HK-2 (cell line): ENCODE measurements at regions not wholly inside any gene's neighbourhood (a gene's known extent, or its start where the extent isn't known, plus 50 kb on each side); places are given as distances from the start of the nearest gene placed in this dataset.

Experiments
- DNase-seq: peaks from one replicate; pipeline ENCODE4 v3.0.0-alpha.2; 2018; ENCODE audit not compliant: unreplicated experiment

DNA sequence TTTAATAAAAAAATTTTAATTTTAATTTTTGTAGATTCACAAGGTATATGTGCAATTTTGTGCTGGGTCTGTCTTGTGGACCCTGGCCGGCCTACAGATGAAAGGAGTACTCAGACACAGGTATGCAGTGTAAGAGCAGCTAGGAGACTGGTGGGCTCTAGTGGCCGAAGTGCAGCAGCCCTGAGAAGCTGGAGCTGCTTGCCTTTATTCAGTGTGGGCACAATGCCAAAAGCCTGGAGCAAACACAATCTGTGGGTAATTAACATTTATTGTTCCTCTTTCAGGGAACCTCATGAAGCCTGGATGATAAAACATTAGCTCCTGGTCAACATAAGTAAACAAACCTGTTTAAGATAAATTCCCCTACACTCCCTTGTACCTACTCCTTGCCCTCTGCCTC lies 135.7 kb upstream of the SEL1L start:
- DNase-seq: no peak

GRCh38 chr14:81673930-81674329 lies 140.3 kb upstream of the SEL1L start:
- DNase-seq: no peak

GRCh38 chr14:81676395-81676794 lies 142.7 kb upstream of the SEL1L start:
- DNase-seq: no peak

GRCh38 chr14:81676879-81677278 lies 143.2 kb upstream of the SEL1L start:
- no peak for DNase-seq

- DNase-seq: no peak
Measured at GRCh38 chr14:81677736-81678135, 144.1 kb upstream of the SEL1L start.

GRCh38 chr14:81679226-81679625 lies 145.6 kb upstream of the SEL1L start:
- DNase-seq: no peak

- no peak for DNase-seq
Measured at GRCh38 chr14:81681541-81681940, 147.9 kb upstream of the SEL1L start.

GRCh38 chr14:81682134-81682533 lies 148.5 kb upstream of the SEL1L start:
- DNase-seq: no peak

- DNase-seq: no peak
Measured at GRCh38 chr14:81682701-81683100, 149.0 kb upstream of the SEL1L start.

DNA sequence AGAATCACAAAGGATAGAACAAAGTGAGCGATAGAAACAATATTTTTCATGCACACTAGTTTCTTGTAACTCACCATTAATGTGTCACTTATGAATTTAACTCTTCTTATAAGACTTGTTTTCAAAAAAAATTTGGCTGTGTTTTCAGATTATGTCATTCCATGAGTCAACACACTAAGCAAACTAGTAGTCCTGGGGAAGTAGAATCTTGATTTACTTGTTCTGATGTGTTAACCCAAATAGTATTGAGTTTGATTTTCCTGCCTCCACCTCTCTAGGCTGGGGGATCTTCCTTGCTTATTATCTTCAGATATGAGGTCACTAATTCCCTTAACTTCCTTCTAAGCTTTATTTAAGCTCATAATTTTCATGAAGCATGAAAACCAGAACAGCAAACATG lies 151.0 kb upstream of the SEL1L start:
- no peak for DNase-seq

DNA sequence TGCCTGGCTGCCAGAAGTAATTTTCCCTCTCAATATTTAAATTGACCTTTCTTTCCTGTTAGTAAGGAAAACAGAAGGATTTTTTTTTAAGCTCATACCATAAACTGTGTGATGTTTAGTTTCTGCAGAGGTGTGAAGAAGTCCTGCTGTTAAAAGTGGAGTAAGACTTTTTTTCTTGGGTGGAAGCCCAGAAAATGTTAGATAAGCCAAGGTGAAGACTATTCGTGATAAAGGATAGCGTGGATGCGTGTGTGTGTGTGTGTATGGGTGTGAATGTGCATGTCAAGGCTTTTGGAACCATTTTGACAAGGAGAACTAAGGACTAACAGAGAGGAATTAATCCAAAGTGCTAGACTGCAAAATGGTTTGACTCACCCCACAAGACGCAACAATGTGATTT lies 152.9 kb upstream of the SEL1L start:
- no peak for DNase-seq

GRCh38 chr14:81691931-81692330 lies 158.3 kb upstream of the SEL1L start:
- no peak for DNase-seq

DNA sequence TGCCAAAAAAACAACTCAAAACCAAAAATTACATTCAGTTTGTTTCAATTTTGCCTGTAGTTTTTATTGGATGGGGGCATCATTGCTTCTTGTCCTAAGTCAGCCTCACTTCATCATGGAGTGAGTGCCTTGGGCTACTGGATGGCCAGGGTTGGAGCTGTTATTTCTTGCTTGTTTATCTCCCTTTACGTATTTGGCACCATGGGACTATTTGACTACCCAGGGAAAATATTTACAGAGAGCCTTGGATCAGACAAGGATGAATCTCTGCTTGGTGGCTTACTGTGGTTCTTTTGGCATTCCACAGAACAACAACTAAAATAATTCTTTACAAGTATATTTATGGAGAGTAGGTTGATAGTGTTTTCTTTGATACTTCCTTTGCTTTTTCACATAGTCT lies 160.8 kb upstream of the SEL1L start:
- no peak for DNase-seq

DNA sequence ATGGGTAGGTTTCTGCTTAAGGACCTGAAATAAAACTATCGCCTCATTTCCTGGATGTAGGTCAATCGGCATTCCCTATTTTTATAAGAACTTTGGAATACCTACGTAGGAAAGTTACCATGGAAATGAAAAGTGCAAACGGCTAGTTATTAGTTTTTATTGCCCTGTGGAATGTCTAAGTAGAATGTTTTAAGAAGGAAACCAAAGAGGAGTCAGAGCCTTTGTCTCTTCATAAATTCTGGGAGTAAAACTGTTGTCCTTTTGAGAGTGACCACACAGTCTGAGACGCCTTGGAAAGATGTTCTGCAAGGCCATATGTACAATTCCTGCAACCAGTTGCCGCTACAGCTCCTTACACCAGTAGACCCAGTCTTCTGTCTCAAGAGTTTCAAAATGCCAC lies 176.0 kb upstream of the SEL1L start:
- no peak for DNase-seq

DNA sequence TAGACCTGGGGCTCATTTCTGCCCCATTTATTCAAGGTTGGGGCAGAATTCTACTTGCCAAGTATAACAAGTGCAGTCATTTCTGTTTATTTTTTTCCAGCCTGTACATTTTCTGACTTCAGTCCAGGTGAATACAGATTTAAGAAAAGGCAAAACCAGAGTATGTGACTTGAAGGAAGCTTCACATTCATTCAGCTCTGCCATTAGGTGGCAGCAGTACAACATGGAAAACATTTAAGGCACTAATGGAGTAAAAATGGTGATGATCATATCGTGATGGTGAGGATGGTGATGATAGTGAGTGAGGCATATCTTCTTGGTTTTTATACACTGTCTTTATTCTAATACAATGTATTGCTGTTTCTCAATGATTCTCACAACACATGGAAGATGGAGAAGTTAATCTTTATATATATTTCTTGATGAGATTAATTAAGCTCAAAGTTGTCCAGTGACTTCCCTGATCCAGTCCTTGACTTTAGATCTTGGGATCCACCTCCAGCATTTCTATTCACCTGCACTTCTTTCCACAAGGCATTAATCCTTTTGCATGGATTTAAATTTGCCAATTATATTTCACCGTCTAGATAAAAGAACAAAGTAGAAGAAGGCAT lies 176.7 kb upstream of the SEL1L start:
- no peak for DNase-seq

- DNase-seq: no peak
Measured at GRCh38 chr14:81715731-81716130, 182.1 kb upstream of the SEL1L start.

- no peak for DNase-seq
Measured at GRCh38 chr14:81716953-81717352, 183.3 kb upstream of the SEL1L start.

- DNase-seq: no peak
Measured at GRCh38 chr14:81723956-81724355, 190.3 kb upstream of the SEL1L start.

GRCh38 chr14:81727218-81727617 lies 193.6 kb upstream of the SEL1L start:
- no peak for DNase-seq

DNA sequence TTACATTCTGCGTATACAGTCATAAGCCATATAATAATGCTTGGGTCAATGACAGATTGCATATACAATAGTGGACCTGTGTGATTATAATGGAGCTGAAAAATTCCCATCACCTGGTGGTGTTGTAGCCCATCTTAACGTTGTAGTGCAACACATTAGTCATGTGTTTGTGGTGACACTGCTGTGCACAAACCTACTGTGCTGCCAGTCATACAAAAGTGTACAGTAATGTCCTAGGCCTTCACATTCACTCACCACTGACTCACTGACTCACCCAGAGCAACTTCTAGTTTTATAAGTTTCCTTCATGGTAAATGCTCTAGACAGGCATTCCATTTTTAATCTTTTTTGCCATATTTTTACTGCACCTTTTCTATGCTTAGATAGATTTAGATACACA lies 194.8 kb upstream of the SEL1L start:
- DNase-seq: no peak

DNA sequence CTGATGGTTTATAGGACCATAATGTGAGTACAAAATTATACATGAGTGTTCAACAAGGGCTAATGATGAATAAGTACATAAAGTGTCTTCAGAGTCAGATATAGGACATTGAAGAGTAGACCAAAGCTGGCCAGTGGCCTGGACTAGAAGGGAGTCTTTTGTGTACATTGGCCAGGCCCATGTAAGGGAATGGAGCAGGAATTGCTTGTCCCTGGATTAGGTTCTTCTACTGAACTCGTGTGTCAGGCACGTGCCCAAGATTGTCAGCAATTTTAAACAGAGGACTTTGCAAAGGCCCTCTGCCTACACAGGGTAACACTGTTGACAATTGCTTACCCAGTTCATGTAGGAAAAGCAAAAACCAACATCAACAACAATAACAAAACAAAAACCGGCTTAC lies 196.0 kb upstream of the SEL1L start:
- no peak for DNase-seq

DNA sequence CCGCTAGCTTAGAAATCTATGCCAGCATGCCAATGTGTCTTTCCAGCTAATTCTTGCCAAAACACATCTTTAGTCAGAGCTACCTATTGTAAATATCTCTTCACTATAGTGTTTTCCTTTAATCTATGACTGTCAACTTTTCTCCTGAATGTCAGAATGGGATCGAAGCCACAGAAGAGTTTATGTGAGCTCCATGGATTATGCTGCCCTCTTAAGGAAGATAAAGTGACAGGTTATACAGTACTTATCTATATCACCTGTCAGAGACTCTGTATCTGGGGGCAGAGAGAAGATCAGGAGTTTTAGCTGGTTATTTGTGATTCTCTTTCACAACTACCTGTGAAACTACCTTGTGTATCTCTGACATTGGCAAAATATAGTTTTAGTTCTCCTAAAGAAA lies 204.3 kb upstream of the SEL1L start:
- DNase-seq: no peak

GRCh38 chr14:81738946-81739659 lies 205.4 kb upstream of the SEL1L start:
- no peak for DNase-seq

- no peak for DNase-seq
Measured at GRCh38 chr14:81743605-81744004, 210.0 kb upstream of the SEL1L start.
